Retinal pigment epithelial cell (primary cell): ENCODE measurements at regions not wholly inside any gene's neighbourhood (a gene's known extent, or its start where the extent isn't known, plus 50 kb on each side); places are given as distances from the start of the nearest gene placed in this dataset.

Source experiments
- DNase-seq: peaks from one replicate; pipeline ENCODE4 v3.0.0-alpha.2; 2010; ENCODE audit warnings: low read depth
- H3K4me3 ChIP-seq: 2 replicates; pipeline ENCODE4 v1.5.1; 2011; ENCODE audit warnings: mild to moderate bottlenecking, low read length, control low read depth, moderate library complexity
- TF ChIP-seq, protein P1 (sequence below): conservative IDR thresholded peaks from 2 replicates; pipeline ENCODE4 v1.5.1; 2011; ENCODE audit warnings: low read depth, low read length, control low read depth, inconsistent platforms

DNA sequence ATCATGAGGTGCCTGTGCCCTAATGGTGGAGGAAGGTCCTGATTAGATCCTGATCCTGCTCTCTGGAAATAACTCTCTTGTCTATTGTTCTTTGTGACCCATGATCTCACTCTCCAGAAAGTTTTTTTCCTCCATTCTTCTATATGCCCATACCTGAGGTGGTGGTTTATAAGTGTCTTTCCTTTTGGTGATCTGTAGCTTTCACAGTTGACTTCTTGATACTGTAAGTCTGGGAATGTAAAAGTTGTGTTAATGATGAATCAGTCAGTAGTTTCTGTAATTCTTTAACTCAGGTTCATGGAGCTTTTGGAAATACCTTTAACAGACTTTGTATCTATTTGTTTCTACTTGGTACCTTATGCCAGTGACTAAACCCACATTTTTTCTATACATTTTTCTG, 444.0 kb upstream of the FLRT2 start:
- TF ChIP-seq, protein P1, sequence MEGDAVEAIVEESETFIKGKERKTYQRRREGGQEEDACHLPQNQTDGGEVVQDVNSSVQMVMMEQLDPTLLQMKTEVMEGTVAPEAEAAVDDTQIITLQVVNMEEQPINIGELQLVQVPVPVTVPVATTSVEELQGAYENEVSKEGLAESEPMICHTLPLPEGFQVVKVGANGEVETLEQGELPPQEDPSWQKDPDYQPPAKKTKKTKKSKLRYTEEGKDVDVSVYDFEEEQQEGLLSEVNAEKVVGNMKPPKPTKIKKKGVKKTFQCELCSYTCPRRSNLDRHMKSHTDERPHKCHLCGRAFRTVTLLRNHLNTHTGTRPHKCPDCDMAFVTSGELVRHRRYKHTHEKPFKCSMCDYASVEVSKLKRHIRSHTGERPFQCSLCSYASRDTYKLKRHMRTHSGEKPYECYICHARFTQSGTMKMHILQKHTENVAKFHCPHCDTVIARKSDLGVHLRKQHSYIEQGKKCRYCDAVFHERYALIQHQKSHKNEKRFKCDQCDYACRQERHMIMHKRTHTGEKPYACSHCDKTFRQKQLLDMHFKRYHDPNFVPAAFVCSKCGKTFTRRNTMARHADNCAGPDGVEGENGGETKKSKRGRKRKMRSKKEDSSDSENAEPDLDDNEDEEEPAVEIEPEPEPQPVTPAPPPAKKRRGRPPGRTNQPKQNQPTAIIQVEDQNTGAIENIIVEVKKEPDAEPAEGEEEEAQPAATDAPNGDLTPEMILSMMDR = no peak
- no peak for DNase-seq
- no peak overlapping the region for H3K4me3 ChIP-seq

DNA sequence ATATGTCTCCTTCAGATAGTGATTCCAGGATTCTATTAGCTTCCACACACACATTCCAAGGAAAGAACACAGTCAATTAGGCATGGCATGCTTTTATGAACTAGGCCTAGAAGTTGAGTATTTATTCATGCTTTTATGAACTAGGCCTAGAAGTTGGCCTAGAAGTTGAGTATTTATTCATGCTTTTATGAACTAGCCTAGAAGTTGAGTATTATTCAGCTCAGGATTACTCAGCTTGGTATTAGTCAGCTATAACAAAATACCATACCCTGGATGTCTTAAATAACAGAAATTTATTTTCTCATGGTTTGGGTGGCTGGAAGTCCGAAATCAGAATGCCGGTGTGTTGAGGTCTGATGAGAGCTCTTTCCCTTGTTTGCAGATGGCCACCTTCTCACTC, 442.7 kb upstream of the FLRT2 start:
- H3K4me3 ChIP-seq = no peak overlapping the region
- TF ChIP-seq, protein P1 = no peak
- no peak for DNase-seq

DNA sequence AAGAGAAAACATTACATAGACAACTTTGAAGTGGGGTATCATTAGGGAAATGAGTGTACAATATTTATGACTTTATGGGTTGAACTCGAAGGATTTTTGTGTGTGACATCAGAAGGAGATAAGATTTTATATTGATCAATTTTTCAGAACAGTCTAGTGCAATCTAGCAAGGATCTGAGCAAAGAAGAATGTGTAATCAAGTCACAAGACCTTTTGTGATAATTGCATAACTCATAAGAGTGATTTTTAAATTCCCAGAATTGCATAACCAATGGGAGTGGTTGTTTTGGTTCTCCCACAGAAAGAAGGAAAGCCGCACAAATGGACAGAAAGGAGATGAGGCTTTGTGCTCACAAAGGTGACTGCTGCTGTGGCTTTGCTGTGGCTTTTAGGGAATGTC, 441.8 kb upstream of the FLRT2 start:
- no peak for DNase-seq
- TF ChIP-seq, protein P1 = no peak
- no peak overlapping the region for H3K4me3 ChIP-seq

DNA sequence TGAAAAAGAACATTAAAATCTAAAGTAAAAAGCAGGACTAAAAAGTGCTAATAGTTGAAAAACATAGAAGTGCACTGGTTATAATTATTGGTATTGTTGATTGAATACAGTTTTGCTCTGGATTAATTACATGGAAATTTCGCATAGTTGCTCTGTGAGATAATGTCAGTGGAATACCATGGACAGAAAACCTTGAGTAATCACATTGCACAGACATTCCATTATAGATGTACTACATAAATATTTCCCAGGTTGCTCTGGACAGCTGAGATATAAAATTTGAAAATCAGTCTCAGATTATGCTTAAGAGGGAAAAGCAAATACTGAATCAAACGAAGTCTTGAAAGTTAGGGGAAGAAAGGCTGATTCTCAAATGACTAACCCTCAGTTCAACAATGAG, 439.3 kb upstream of the FLRT2 start:
- no peak overlapping the region for H3K4me3 ChIP-seq
- DNase-seq = no peak
- TF ChIP-seq, protein P1 = no peak

DNA sequence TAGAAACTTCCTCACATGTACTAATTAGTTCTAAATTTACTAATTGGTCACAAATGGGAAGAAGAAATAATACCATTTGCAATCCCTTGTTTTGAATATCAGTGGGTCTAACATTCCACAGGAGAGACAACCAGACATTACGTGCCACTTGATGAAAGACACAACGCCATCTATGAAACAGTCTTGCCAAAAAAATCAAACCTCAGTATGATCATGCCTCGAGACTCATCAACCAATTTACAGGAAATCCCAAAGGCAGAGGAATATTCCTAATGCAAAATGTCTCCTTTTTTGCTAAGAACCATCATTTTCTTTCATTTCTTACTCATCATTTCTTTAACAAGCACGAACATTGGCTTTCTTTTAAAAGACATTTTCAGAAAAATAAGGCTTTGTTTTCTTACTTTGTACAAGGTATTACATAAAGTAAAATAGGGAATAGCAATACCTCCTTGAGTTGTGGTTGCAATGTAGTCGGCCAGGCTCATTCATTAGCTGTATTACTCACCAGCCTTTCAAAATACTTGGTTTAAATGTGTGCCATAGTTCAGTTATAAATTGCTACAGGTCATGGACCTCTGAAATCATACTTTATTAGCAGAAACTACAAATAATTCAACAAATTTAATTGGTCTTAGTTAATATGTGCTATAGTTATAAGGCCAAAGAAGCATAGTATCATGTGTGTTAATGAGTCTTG, 436.2 kb upstream of the FLRT2 start:
- H3K4me3 ChIP-seq = no peak overlapping the region
- TF ChIP-seq, protein P1 = no peak
- DNase-seq = peak; percentile 43

DNA sequence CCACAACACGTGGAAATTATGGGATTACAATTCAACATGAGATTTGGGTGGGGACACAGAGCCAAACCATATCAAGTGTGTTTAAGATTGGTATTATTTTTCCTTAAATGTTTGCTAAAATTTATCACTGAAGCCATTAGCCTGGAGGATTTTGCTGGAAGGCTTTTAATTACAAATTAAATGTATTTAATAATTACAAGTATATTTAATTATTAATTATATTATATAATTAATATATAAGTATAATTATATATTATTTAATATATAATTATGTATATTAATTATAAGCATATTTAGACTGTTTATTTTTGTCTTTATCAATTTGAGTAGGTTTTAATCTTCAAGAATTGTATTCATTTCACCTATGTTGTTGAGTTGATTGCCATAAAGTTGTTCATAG, 427.4 kb upstream of the FLRT2 start:
- no peak overlapping the region for H3K4me3 ChIP-seq
- no peak for DNase-seq
- TF ChIP-seq, protein P1 = no peak

DNA sequence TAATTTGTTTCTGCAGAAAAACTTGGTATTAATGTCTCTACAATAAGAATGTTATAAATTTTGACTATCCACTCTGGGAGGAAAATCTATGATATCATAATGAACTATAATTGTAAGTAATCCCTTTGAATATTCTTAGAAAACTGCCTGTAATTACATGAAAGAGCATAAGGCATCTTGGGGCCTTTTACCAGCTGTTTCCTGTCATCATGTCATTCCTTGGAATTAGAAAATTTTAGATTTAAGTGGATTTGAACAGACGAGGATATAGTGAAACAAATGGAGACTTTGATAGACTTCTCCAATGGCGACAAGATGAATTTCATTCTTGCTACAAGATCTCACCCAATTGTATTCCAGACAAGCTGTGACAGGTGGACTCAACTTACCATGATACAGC, 423.4 kb upstream of the FLRT2 start:
- H3K4me3 ChIP-seq = no peak overlapping the region
- TF ChIP-seq, protein P1 = no peak
- DNase-seq = no peak
